ENCODE measurements at regions not wholly inside any gene's neighbourhood (a gene's known extent, or its start where the extent isn't known, plus 50 kb on each side); places are given as distances from the start of the nearest gene placed in this dataset.

DNA sequence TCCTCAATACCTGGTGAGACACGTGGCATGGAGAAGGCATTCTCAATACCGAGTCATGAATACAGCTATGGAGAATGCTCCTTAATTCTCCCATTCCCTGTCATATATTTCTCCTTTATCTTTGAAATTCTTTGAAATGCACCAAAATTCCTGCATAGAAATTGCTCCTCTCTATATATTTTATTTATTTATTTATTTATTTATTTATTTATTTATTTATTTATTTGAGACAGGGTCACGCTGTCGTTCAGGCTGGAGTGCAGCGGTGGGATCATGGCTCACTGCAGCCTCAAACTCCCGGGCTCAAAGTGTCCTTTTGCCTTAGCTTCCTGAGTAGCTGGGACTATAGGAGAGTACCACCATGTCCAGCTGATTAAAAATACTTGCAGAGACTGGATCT lies 190.3 kb upstream of the MAF start:
- no peaks in the 10 kb centered on the region for H3K36me3 Mint-ChIP-seq (ENCODE audit: low read depth)
- H3K4me1 Mint-ChIP-seq = peaks cover 3% of the 10 kb centered on the region
- TF ChIP-seq, protein P1, sequence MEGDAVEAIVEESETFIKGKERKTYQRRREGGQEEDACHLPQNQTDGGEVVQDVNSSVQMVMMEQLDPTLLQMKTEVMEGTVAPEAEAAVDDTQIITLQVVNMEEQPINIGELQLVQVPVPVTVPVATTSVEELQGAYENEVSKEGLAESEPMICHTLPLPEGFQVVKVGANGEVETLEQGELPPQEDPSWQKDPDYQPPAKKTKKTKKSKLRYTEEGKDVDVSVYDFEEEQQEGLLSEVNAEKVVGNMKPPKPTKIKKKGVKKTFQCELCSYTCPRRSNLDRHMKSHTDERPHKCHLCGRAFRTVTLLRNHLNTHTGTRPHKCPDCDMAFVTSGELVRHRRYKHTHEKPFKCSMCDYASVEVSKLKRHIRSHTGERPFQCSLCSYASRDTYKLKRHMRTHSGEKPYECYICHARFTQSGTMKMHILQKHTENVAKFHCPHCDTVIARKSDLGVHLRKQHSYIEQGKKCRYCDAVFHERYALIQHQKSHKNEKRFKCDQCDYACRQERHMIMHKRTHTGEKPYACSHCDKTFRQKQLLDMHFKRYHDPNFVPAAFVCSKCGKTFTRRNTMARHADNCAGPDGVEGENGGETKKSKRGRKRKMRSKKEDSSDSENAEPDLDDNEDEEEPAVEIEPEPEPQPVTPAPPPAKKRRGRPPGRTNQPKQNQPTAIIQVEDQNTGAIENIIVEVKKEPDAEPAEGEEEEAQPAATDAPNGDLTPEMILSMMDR (conservative IDR thresholded peaks at IDR 0.05) = no peak
- Histone ChIP-seq H3K27me3 (ENCODE audit: control insufficient read depth, insufficient read depth, low read length, poor library complexity, severe bottlenecking) (peaks cover 12% of the 10 kb centered on the region), H3K4me1 (ENCODE audit: control insufficient read depth, insufficient read depth, low read length) (no peaks in the 10 kb centered on the region), H3K36me3 (ENCODE audit: control insufficient read depth, insufficient read depth, low read length) (no peaks in the 10 kb centered on the region), H3K9ac (ENCODE audit: extremely low read depth, low read length, poor library complexity, severe bottlenecking) (no peak overlapping the region), H3K9me3 (ENCODE audit: control insufficient read depth, low read length) (no peaks in the 10 kb centered on the region), H3K27ac (ENCODE audit: low read depth, low read length) (no peak overlapping the region), H3K4me3 (ENCODE audit: low read length) (no peak overlapping the region)
- WGBS, 2 experiments (ENCODE audit: insufficient coverage in 1 of 2, insufficient read length in 1 of 2) = 83 to 88% methylated on average over 6 of the region's 6 CpGs
- H3K9me3 Mint-ChIP-seq = no peaks in the 10 kb centered on the region
- H3K27me3 Mint-ChIP-seq (ENCODE audit: insufficient read depth) = peaks cover 7% of the 10 kb centered on the region
- H3K4me3 Mint-ChIP-seq = no peak overlapping the region
- no peak overlapping the region for H3K27ac Mint-ChIP-seq
- no peak for DNase-seq

DNA sequence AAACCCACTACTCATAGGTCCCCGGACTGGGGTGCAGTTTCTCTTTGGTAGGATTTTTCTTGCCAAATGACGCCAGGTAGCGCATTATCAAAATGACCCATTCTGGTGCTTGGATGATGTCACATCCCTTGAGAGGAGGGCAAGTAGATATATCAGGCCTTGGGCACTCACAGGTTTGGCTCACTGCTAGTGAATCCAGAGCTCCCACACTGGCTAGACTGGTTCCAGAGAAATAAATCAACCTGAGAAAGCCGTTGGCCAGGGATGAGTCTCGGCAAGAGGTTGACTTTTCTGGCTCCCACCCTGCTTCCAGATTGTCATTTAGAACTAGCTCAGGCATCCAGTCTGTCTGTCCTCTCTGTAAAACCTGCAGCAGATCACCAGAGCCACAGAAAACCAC lies 188.4 kb upstream of the MAF start:
- H3K27me3 Mint-ChIP-seq (ENCODE audit: insufficient read depth) = peaks cover 7% of the 10 kb centered on the region
- H3K4me1 ChIP-seq (ENCODE audit: control insufficient read depth, insufficient read depth, low read length) = no peaks in the 10 kb centered on the region
- H3K27me3 ChIP-seq (ENCODE audit: control insufficient read depth, insufficient read depth, low read length, poor library complexity, severe bottlenecking) = peaks cover 12% of the 10 kb centered on the region
- H3K36me3 Mint-ChIP-seq (ENCODE audit: low read depth) = no peaks in the 10 kb centered on the region
- H3K27ac Mint-ChIP-seq = no peak overlapping the region
- H3K36me3 ChIP-seq (ENCODE audit: control insufficient read depth, insufficient read depth, low read length) = no peaks in the 10 kb centered on the region
- no peak overlapping the region for H3K9ac ChIP-seq (ENCODE audit: extremely low read depth, low read length, poor library complexity, severe bottlenecking)
- H3K9me3 ChIP-seq (ENCODE audit: control insufficient read depth, low read length) = no peaks in the 10 kb centered on the region
- no peak overlapping the region for H3K4me3 ChIP-seq (ENCODE audit: low read length)
- no peak overlapping the region for H3K4me3 Mint-ChIP-seq
- DNase-seq = no peak
- TF ChIP-seq, protein P1 (conservative IDR thresholded peaks at IDR 0.05) = no peak
- H3K9me3 Mint-ChIP-seq = no peaks in the 10 kb centered on the region
- no peak overlapping the region for H3K27ac ChIP-seq (ENCODE audit: low read depth, low read length)
- WGBS, 2 experiments (ENCODE audit: insufficient coverage in 1 of 2, insufficient read length in 1 of 2) = 79 to 82% methylated on average over 5 of the region's 5 CpGs
- H3K4me1 Mint-ChIP-seq = no peaks in the 10 kb centered on the region

DNA sequence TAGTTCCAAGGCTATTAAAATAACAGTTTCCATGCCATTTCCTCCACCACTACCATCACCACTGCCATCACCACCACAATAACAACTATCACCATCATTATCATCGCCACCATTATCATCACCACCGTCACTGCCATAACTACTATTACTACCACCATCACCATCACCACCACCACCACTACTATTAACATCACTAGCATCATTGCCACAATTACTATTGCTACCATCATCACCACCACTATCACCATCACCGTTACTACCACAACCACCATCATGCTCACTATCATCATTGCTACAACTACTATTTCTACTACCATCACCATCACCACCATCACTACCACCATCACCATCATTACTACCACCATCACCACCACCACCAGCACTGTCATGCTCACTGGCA lies 185.9 kb upstream of the MAF start:
- H3K4me1 Mint-ChIP-seq = no peaks in the 10 kb centered on the region
- no peaks in the 10 kb centered on the region for H3K9me3 ChIP-seq (ENCODE audit: control insufficient read depth, low read length)

More for the DNA sequence above, 185.9 kb upstream of the MAF start:
- Mint-ChIP-seq H3K27ac (no peak overlapping the region), H3K36me3 (ENCODE audit: low read depth) (no peaks in the 10 kb centered on the region), H3K4me3 (no peak overlapping the region), H3K27me3 (ENCODE audit: insufficient read depth) (peaks cover 7% of the 10 kb centered on the region), H3K9me3 (no peaks in the 10 kb centered on the region)
- 93% methylated on average over 2 to 3 of the region's 3 CpGs for WGBS, 2 experiments (ENCODE audit: insufficient coverage in 1 of 2, insufficient read length in 1 of 2)
- DNase-seq = no peak
- Histone ChIP-seq H3K9ac (ENCODE audit: extremely low read depth, low read length, poor library complexity, severe bottlenecking) (no peak overlapping the region), H3K4me1 (ENCODE audit: control insufficient read depth, insufficient read depth, low read length) (no peaks in the 10 kb centered on the region), H3K36me3 (ENCODE audit: control insufficient read depth, insufficient read depth, low read length) (no peaks in the 10 kb centered on the region), H3K27me3 (ENCODE audit: control insufficient read depth, insufficient read depth, low read length, poor library complexity, severe bottlenecking) (peaks cover 8% of the 10 kb centered on the region), H3K4me3 (ENCODE audit: low read length) (no peak overlapping the region), H3K27ac (ENCODE audit: low read depth, low read length) (no peak overlapping the region)
- TF ChIP-seq, protein P1 (conservative IDR thresholded peaks at IDR 0.05) = no peak
